IPS-NIHi7 (cell line): ENCODE measurements at regions not wholly inside any gene's neighbourhood (a gene's known extent, or its start where the extent isn't known, plus 50 kb on each side); places are given as distances from the start of the nearest gene placed in this dataset.
A peak's percentile ranks its signal among the peaks of the same experiment; 100 is the strongest.
"Not testable (repeated sequence)": the region's sequence is repeated elsewhere in the genome, so short reads cannot be mapped to it uniquely, and the experiment has no call there.

Experiments
- DNase-seq: peaks from one replicate; pipeline ENCODE4 v3.0.0; 2012; ENCODE audit warnings: mixed read lengths; ENCODE audit errors: extremely low spot score

- DNase-seq: no peak
Observed at GRCh38 chr10:52956461-52956860, 183.9 kb upstream of the MBL2 start.

GRCh38 chr10:52955337-52955736, 182.8 kb upstream of the MBL2 start:
- no peak for DNase-seq

GRCh38 chr10:52954407-52954806, 181.8 kb upstream of the MBL2 start:
- DNase-seq: no peak

GRCh38 chr10:52952391-52953055, 179.9 kb upstream of the MBL2 start:
- DNase-seq: no peak

- peak; percentile 76 for DNase-seq
Observed at GRCh38 chr10:52951824-52952223, 179.2 kb upstream of the MBL2 start.

GRCh38 chr10:52950578-52950977, 178.0 kb upstream of the MBL2 start:
- DNase-seq: no peak

GRCh38 chr10:52949899-52950298, 177.3 kb upstream of the MBL2 start:
- peak; percentile 35 for DNase-seq

- no peak for DNase-seq
Observed at GRCh38 chr10:52946486-52946885, 173.9 kb upstream of the MBL2 start.

GRCh38 chr10:52945521-52945920, 172.9 kb upstream of the MBL2 start:
- not testable (repeated sequence) for DNase-seq

- DNase-seq: no peak
Observed at GRCh38 chr10:52940921-52941320, 168.3 kb upstream of the MBL2 start.

GRCh38 chr10:52939894-52940293, 167.3 kb upstream of the MBL2 start:
- no peak for DNase-seq

- no peak for DNase-seq
Observed at GRCh38 chr10:52933748-52934147, 161.2 kb upstream of the MBL2 start.

- DNase-seq: no peak
Observed at GRCh38 chr10:52927678-52928077, 155.1 kb upstream of the MBL2 start.

- peak; percentile 25 for DNase-seq
Observed at GRCh38 chr10:52923520-52923919, 150.9 kb upstream of the MBL2 start.

- no peak for DNase-seq
Observed at GRCh38 chr10:52918714-52919305, 146.2 kb upstream of the MBL2 start.

GRCh38 chr10:52915391-52915790, 142.8 kb upstream of the MBL2 start:
- DNase-seq: no peak

- DNase-seq: no peak
Observed at GRCh38 chr10:52911163-52911562, 138.6 kb upstream of the MBL2 start.

- DNase-seq: peak; percentile 34
Observed at GRCh38 chr10:52908478-52908877, 135.9 kb upstream of the MBL2 start.

GRCh38 chr10:52906046-52906445, 133.5 kb upstream of the MBL2 start:
- DNase-seq: no peak

- peak; percentile 37 for DNase-seq
Observed at GRCh38 chr10:52903397-52903938, 130.9 kb upstream of the MBL2 start.

GRCh38 chr10:52900593-52900992, 128.0 kb upstream of the MBL2 start:
- no peak for DNase-seq

- no peak for DNase-seq
Observed at GRCh38 chr10:52897162-52897561, 124.6 kb upstream of the MBL2 start.

- no peak for DNase-seq
Observed at GRCh38 chr10:52895059-52895458, 122.5 kb upstream of the MBL2 start.
